ENCODE measurements at regions not wholly inside any gene's neighbourhood (a gene's known extent, or its start where the extent isn't known, plus 50 kb on each side); places are given as distances from the start of the nearest gene placed in this dataset.
"Not testable (repeated sequence)": the region's sequence is repeated elsewhere in the genome, so short reads cannot be mapped to it uniquely, and the experiment has no call there.

DNA sequence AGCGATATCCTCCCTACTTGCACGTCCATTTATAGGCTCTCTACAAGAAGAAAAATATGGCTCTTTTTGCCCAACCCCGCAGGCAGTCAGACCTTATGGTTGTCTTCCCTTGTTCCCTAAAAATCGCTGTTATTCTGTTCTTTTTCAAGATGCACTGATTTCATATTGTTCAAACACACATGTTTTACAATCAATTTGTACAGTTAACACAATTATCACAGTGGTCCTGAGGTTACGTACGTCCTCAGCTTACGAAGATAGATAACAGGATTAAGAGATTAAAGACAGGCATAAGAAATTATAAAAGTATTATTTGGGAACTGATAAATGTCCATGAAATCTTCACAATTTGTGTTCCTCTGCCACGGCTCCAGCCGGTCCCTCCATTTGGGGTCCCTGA is 468.9 kb upstream of the PIK3R1 start:
- not testable (repeated sequence) for TF ChIP-seq POLR2A, POLR2AphosphoS5 (IDR thresholded peaks at IDR 0.05; ENCODE audit: low read depth, low read length)
